H9 (cell line): ENCODE measurements at regions not wholly inside any gene's neighbourhood (a gene's known extent, or its start where the extent isn't known, plus 50 kb on each side); places are given as distances from the start of the nearest gene placed in this dataset.

Experiments used
- DNase-seq: peaks from one replicate; pipeline ENCODE4 v3.0.0-alpha.2; 2017
- H2AFZ ChIP-seq: one replicate; pipeline ENCODE4 v1.6.1; 2013; ENCODE audit warnings: mild to moderate bottlenecking, low read length, control low read depth, moderate library complexity
- H2AK5ac ChIP-seq: 2 replicates; pipeline ENCODE4 v1.6.1; 2013; ENCODE audit warnings: low read length, control low read depth, mixed read lengths; ENCODE audit not compliant: insufficient read length
- H2BK120ac ChIP-seq: one replicate; pipeline ENCODE4 v1.6.1; 2013; ENCODE audit warnings: low read depth, mild to moderate bottlenecking, low read length, control low read depth, inconsistent platforms; ENCODE audit not compliant: poor library complexity, severe bottlenecking
- H2BK12ac ChIP-seq: 2 replicates; pipeline ENCODE4 v1.6.1; 2013; ENCODE audit warnings: low read length, control low read depth, mixed read lengths, low read depth; ENCODE audit not compliant: insufficient read length
- H2BK15ac ChIP-seq: 2 replicates; pipeline ENCODE4 v1.6.1; 2013; ENCODE audit warnings: low read depth, low read length, control low read depth
- H2BK20ac ChIP-seq: one replicate; pipeline ENCODE4 v1.6.1; 2013; ENCODE audit warnings: low read depth, mild to moderate bottlenecking, low read length, control low read depth, inconsistent platforms; ENCODE audit not compliant: poor library complexity, severe bottlenecking
- H2BK5ac ChIP-seq: 2 replicates; pipeline ENCODE4 v1.6.1; 2013; ENCODE audit warnings: low read length, control low read depth, mixed read lengths; ENCODE audit not compliant: insufficient read length
- H3K14ac ChIP-seq: 2 replicates; pipeline ENCODE4 v1.6.1; 2013; ENCODE audit warnings: low read length, control low read depth; ENCODE audit not compliant: insufficient read depth
- H3K18ac ChIP-seq: 2 replicates; pipeline ENCODE4 v1.6.1; 2013; ENCODE audit warnings: low read depth, mild to moderate bottlenecking, mixed read lengths, low read length, control low read depth; ENCODE audit not compliant: insufficient read length
- H3K23ac ChIP-seq: 2 replicates; pipeline ENCODE4 v1.6.1; 2013; ENCODE audit warnings: low read length, control low read depth, mixed read lengths, low read depth; ENCODE audit not compliant: insufficient read length
- H3K23me2 ChIP-seq: 2 replicates; pipeline ENCODE4 v1.6.1; 2013; ENCODE audit warnings: low read depth, mild to moderate bottlenecking, mixed read lengths, low read length, control low read depth; ENCODE audit not compliant: insufficient read length, poor library complexity, severe bottlenecking
- H3K27ac ChIP-seq: 2 replicates; pipeline ENCODE4 v1.5.1; 2013; ENCODE audit warnings: low read length, control low read depth, mixed read lengths, low read depth; ENCODE audit not compliant: insufficient read length
- H3K27me3 ChIP-seq: 2 replicates; pipeline ENCODE4 v1.6.1; 2013; ENCODE audit warnings: low read length, control low read depth, inconsistent platforms; ENCODE audit not compliant: insufficient read depth
- H3K4ac ChIP-seq: 2 replicates; pipeline ENCODE4 v1.6.1; 2013; ENCODE audit warnings: low read depth, mild to moderate bottlenecking, control low read depth, inconsistent platforms, low read length, moderate library complexity
- H3K4me1 ChIP-seq: 2 replicates; pipeline ENCODE4 v1.6.1; 2013; ENCODE audit warnings: low read length, control low read depth, inconsistent platforms; ENCODE audit not compliant: insufficient read depth
- H3K4me2 ChIP-seq: 2 replicates; pipeline ENCODE4 v1.6.1; 2013; ENCODE audit warnings: low read length, control low read depth, mixed read lengths; ENCODE audit not compliant: insufficient read length, insufficient read depth
- H3K56ac ChIP-seq: 2 replicates; pipeline ENCODE4 v1.6.1; 2013; ENCODE audit warnings: low read depth, mild to moderate bottlenecking, mixed read lengths, low read length, control low read depth; ENCODE audit not compliant: insufficient read length
- H3K79me1 ChIP-seq: 2 replicates; pipeline ENCODE4 v1.6.1; 2013; ENCODE audit warnings: low read depth, mild to moderate bottlenecking, moderate library complexity, low read length, control low read depth, inconsistent platforms; ENCODE audit not compliant: insufficient read depth, poor library complexity, severe bottlenecking
- H3K79me2 ChIP-seq: 2 replicates; pipeline ENCODE4 v1.6.1; 2013; ENCODE audit warnings: low read length, control low read depth, inconsistent platforms; ENCODE audit not compliant: insufficient read depth
- H3K9ac ChIP-seq: 2 replicates; pipeline ENCODE4 v1.6.1; 2013; ENCODE audit warnings: low read length, control low read depth, mixed read lengths; ENCODE audit not compliant: insufficient read length; ENCODE audit errors: extremely low read depth
- H3K9me3 ChIP-seq: one replicate; pipeline ENCODE4 v1.6.1; 2013; ENCODE audit warnings: low read depth, low read length, inconsistent platforms; ENCODE audit not compliant: control insufficient read depth
- H3T11ph ChIP-seq: one replicate; pipeline ENCODE4 v1.6.1; 2013; ENCODE audit warnings: mild to moderate bottlenecking, low read length, control low read depth, inconsistent platforms
- H4K20me1 ChIP-seq: one replicate; pipeline ENCODE4 v1.6.1; 2013; ENCODE audit not compliant: control insufficient read depth, insufficient read length, insufficient read depth
- H4K5ac ChIP-seq: 2 replicates; pipeline ENCODE4 v1.6.1; 2013; ENCODE audit warnings: low read depth, mild to moderate bottlenecking, mixed read lengths, low read length, control low read depth; ENCODE audit not compliant: insufficient read length
- H4K8ac ChIP-seq: replicated peaks from 2 replicates; pipeline ENCODE4 v1.6.1; 2013; ENCODE audit warnings: low read length, control low read depth, mixed read lengths, low read depth; ENCODE audit not compliant: insufficient read length
- H4K91ac ChIP-seq: 2 replicates; pipeline ENCODE4 v1.6.1; 2013; ENCODE audit warnings: low read depth, mild to moderate bottlenecking, moderate library complexity, mixed read lengths, low read length, control low read depth; ENCODE audit not compliant: insufficient read length
- H3K27ac Mint-ChIP-seq, 3 experiments: 2 replicates in 2 of 3; 3 replicates in 1 of 3; pipeline ENCODE4 v1.8.0; 2020 to 2021; ENCODE audit warnings: mixed read lengths in 3 of 3, mild to moderate bottlenecking in 1 of 3, moderate library complexity in 1 of 3
- H3K27me3 Mint-ChIP-seq: 2 replicates; pipeline ENCODE4 v1.8.0; 2021; ENCODE audit warnings: low read depth, mild to moderate bottlenecking, moderate library complexity, mixed read lengths
- H3K36me3 Mint-ChIP-seq, 3 experiments: 2 replicates in 2 of 3; 3 replicates in 1 of 3; pipeline ENCODE4 v1.8.0; 2020 to 2021; ENCODE audit warnings: low read depth in 3 of 3, mixed read lengths in 3 of 3; ENCODE audit not compliant: insufficient read depth in 1 of 3
- H3K4me1 Mint-ChIP-seq, 2 experiments: 2 replicates each; pipeline ENCODE4 v1.8.0; 2020; ENCODE audit warnings: mixed read lengths in 2 of 2
- H3K4me3 Mint-ChIP-seq, 2 experiments: 2 replicates in 1 of 2; 3 replicates in 1 of 2; pipeline ENCODE4 v1.8.0; 2020 to 2021; ENCODE audit warnings: mild to moderate bottlenecking in 2 of 2, mixed read lengths in 2 of 2, moderate library complexity in 1 of 2
- H3K9me3 Mint-ChIP-seq, 2 experiments: 2 replicates in 1 of 2; 3 replicates in 1 of 2; pipeline ENCODE4 v1.8.0; 2020; ENCODE audit warnings: mild to moderate bottlenecking in 2 of 2, mixed read lengths in 2 of 2, moderate library complexity in 1 of 2
- WGBS: extraction: QIAGEN DNeasy Blood & Tissue Kit; methylation state at CpG from one replicate; pipeline ENCODE4 v1.1.7; 2013; ENCODE audit warnings: missing lambda C conversion rate, low lambda C conversion rate, mixed read lengths; ENCODE audit not compliant: insufficient read length; ENCODE audit errors: extremely low coverage; 5-methylcytosine and 5-hydroxymethylcytosine counted together
- TF ChIP-seq, protein P1 (sequence below): fragments of 200-600 bp; sonication (generic); conservative IDR thresholded peaks from 3 replicates; pipeline ENCODE4 v1.8.0; 2021; ENCODE audit warnings: antibody characterized with exemption, mild to moderate bottlenecking

DNA sequence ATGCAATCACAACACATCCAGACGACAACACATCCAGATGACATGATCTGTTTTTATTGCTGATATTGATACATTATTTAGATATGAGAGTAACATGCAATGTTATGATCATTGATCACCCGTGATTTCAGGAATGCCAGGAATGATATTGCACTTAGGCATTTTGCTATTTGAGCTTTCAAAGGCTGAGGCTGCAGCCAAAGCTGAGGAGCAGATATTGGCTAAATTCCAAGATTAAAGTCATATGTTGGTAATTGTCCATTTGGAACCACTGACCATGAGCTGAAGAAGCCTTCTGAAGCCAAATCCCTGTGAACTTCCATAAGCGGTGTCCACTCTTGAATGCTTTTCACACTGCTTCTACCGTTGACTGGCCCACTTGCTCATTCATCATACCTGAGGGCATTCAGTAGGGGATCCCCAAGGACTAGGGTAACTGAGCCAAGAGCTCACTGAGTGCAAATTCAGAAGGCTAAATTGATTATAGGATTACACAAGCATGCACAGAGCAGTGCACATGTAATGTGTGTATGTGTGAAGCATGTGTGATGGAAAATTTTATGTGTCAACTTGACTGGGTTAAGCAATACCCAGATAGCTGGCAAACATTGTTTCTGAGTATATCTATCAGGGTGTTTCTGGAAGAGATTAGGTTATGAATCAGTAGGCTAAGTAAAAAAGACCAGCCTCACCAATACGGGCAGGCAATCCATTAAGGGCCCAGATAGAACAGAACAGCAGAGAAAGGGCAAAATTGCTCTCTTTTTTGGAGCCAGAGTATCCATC is 92.1 kb upstream of the PLAAT1 start:
- H3K9me3 ChIP-seq, result no peaks in the 10 kb centered on the region

More for the DNA sequence above, 92.1 kb upstream of the PLAAT1 start:
- Histone ChIP-seq H2BK5ac (no peak overlapping the region), H3K27ac (no peak overlapping the region), H4K20me1 (no peaks in the 10 kb centered on the region), H3K23ac (no peak overlapping the region), H2BK12ac (no peak overlapping the region), H3K79me2 (no peaks in the 10 kb centered on the region), H3K27me3 (no peaks in the 10 kb centered on the region), H3K79me1 (no peaks in the 10 kb centered on the region), H2BK20ac (no peak overlapping the region), H3K14ac (no peak overlapping the region), H2BK15ac (no peak overlapping the region), H3K4me2 (no peak overlapping the region), H3K4me1 (no peaks in the 10 kb centered on the region), H2AK5ac (no peak overlapping the region), H2BK120ac (no peak overlapping the region), H3K4ac (no peak overlapping the region), H4K8ac (no peak overlapping the region), H4K5ac (no peak overlapping the region), H3K9ac (no peak overlapping the region), H3K18ac (no peak overlapping the region), H3K56ac (no peak overlapping the region), H2AFZ (peak overlapping the region; percentile 10), H3K23me2 (no peaks in the 10 kb centered on the region), H4K91ac (no peak overlapping the region), H3T11ph (no peak overlapping the region)
- TF ChIP-seq, protein P1, sequence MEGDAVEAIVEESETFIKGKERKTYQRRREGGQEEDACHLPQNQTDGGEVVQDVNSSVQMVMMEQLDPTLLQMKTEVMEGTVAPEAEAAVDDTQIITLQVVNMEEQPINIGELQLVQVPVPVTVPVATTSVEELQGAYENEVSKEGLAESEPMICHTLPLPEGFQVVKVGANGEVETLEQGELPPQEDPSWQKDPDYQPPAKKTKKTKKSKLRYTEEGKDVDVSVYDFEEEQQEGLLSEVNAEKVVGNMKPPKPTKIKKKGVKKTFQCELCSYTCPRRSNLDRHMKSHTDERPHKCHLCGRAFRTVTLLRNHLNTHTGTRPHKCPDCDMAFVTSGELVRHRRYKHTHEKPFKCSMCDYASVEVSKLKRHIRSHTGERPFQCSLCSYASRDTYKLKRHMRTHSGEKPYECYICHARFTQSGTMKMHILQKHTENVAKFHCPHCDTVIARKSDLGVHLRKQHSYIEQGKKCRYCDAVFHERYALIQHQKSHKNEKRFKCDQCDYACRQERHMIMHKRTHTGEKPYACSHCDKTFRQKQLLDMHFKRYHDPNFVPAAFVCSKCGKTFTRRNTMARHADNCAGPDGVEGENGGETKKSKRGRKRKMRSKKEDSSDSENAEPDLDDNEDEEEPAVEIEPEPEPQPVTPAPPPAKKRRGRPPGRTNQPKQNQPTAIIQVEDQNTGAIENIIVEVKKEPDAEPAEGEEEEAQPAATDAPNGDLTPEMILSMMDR, result no peak
- H3K27ac Mint-ChIP-seq, result no peak overlapping the region
- no peaks in the 10 kb centered on the region for H3K36me3 Mint-ChIP-seq
- no CpG with 5 or more reads among the region's 5 CpGs for WGBS
- H3K4me1 Mint-ChIP-seq, result peaks cover 0 to 6% of the 10 kb centered on the region in 2 experiments; a peak in 1 of 4 replicates
- no peaks in the 10 kb centered on the region for H3K27me3 Mint-ChIP-seq
- no peaks in the 10 kb centered on the region for H3K9me3 Mint-ChIP-seq
- no peak for DNase-seq
- no peak overlapping the region for H3K4me3 Mint-ChIP-seq
